GM12873 (cell line): ENCODE measurements at regions not wholly inside any gene's neighbourhood (a gene's known extent, or its start where the extent isn't known, plus 50 kb on each side); places are given as distances from the start of the nearest gene placed in this dataset.
A peak's percentile ranks its signal among the peaks of the same experiment; 100 is the strongest.

Experiments used
- CTCF ChIP-seq: IDR thresholded peaks from 2 replicates; pipeline ENCODE4 v1.5.1; 2012; ENCODE audit warnings: low read depth, mild to moderate bottlenecking, moderate library complexity, low read length, control low read depth; ENCODE audit not compliant: insufficient read depth; ENCODE audit errors: missing control alignments

- TF ChIP-seq CTCF = no peak
These were observed 153.9 kb downstream of the SPANXN3 start for GRCh38 chrX:143363419-143363818.

GRCh38 chrX:143340190-143340589, 177.1 kb downstream of the SPANXN3 start:
- TF ChIP-seq CTCF = peak; percentile 23

- no peak for TF ChIP-seq CTCF
These were observed 181.0 kb downstream of the SPANXN3 start for GRCh38 chrX:143336261-143336660.

- no peak for TF ChIP-seq CTCF
These were observed 197.7 kb downstream of the SPANXN3 start for GRCh38 chrX:143319526-143319925.

- TF ChIP-seq CTCF = no peak
These were observed 210.0 kb downstream of the SPANXN3 start for GRCh38 chrX:143306991-143307937.

GRCh38 chrX:143304518-143304917, 212.8 kb downstream of the SPANXN3 start:
- no peak for TF ChIP-seq CTCF

- no peak for TF ChIP-seq CTCF
These were observed 213.2 kb downstream of the SPANXN3 start for GRCh38 chrX:143304025-143304424.
